ENCODE measurements at regions not wholly inside any gene's neighbourhood (a gene's known extent, or its start where the extent isn't known, plus 50 kb on each side); places are given as distances from the start of the nearest gene placed in this dataset.

DNA sequence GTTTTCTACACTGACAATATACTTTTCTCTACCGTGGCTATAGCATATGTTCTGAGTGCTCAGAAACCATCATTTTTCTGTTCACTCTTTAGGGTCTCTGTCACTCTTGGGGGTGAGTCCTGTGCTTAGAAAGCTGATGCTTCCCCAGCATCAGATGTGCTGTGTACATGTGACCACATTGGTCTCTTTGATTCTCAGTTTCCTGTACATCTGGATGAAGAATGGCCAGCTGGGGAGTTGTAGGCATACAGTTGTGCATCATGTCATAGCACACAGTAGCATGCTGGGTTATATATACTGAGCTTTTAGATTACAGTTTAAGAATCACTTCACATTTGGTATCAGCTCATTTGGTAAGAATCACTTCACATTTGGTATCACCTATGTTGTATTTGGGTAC, 238.6 kb upstream of the PREP start:
- TF ChIP-seq, protein P1, sequence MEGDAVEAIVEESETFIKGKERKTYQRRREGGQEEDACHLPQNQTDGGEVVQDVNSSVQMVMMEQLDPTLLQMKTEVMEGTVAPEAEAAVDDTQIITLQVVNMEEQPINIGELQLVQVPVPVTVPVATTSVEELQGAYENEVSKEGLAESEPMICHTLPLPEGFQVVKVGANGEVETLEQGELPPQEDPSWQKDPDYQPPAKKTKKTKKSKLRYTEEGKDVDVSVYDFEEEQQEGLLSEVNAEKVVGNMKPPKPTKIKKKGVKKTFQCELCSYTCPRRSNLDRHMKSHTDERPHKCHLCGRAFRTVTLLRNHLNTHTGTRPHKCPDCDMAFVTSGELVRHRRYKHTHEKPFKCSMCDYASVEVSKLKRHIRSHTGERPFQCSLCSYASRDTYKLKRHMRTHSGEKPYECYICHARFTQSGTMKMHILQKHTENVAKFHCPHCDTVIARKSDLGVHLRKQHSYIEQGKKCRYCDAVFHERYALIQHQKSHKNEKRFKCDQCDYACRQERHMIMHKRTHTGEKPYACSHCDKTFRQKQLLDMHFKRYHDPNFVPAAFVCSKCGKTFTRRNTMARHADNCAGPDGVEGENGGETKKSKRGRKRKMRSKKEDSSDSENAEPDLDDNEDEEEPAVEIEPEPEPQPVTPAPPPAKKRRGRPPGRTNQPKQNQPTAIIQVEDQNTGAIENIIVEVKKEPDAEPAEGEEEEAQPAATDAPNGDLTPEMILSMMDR (IDR thresholded peaks at IDR 0.05; ENCODE audit: borderline replicate concordance, control extremely low read depth, extremely low read depth, insufficient read depth, missing control alignments), result no peak
- in situ Hi-C loops (cut with MboI; ENCODE audit: low sequenced_read_pairs, unreplicated experiment), result loop anchor here (10.0 kb wide), 2 partner anchors 147 to 453 kb away; no protein-coding TSS in a partner anchor
- DNase-seq (ENCODE audit: low spot score), result no peak

DNA sequence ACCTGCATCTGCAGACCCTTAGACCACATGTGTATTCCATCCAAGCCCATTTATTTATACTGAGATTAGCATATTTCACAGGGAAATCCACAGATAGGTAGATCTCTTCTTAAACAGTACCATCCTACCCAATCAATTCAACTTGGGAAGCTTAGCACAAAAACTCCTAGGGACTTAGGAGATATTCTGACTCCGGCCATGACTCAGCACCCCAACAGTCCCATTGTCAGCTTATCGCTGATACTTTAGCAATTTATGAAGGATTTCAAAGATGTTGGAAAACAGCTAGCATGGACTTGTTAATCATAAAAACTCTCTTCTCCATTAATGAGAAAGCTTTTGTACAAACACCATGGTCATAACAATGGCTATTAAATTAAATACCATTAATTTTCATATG, 236.2 kb upstream of the PREP start:
- in situ Hi-C loops (cut with MboI; ENCODE audit: low sequenced_read_pairs, unreplicated experiment), result no loop called here
- DNase-seq (ENCODE audit: low spot score), result no peak
- TF ChIP-seq, protein P1 (IDR thresholded peaks at IDR 0.05; ENCODE audit: borderline replicate concordance, control extremely low read depth, extremely low read depth, insufficient read depth, missing control alignments), result no peak

DNA sequence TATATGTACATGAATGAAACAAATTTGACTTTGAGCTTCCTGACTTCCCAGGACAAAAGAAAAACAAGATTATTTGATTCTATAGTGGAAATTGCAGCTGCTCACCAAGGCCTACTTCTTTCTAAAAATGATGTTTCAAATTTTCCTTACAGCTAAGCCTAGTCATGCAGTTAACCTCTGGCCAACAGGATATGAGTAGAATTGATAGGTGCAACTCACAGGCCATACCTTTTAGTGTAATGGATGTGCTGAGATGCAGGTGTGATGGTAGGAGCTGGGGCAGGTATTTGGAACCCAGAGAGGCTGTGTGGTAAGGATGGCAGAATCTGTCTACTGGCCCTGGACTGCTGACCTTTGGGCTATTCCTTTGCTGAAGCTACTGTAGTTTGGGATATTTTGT, 230.9 kb upstream of the PREP start:
- no peak for DNase-seq (ENCODE audit: low spot score)
- TF ChIP-seq, protein P1 (IDR thresholded peaks at IDR 0.05; ENCODE audit: borderline replicate concordance, control extremely low read depth, extremely low read depth, insufficient read depth, missing control alignments), result no peak
- in situ Hi-C loops (cut with MboI; ENCODE audit: low sequenced_read_pairs, unreplicated experiment), result no loop called here

DNA sequence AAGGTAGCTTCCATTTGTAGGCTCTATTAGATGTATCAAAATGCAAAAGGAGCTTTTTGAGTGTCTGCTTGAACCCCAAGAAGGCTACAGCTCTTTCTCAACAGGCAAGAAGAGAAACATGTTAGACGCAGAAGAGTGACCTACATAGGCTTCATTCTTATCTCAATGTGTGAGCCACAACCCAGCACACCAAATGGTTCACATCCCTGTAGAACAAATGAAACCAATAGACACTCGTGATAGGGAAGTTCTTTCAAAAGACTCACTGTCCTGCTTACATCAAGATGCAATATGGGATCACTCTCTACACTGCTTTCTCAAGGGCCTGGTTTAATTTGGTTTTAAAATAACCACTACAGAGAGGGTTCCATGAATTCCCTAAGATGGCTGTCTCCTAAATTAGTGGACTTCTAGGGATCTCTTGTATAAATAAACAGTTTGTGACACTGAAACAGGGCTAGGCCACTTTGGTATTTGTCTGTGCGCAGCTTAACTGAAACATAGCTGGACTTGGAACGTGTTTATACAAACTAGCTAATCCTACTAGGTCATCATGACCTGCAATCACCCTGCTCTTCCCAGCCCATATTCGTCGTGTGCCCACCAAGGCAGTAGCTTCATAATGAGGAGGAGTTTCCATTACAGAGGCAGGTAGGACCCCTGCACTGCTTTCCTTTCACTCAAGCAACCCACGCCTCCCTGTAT, 225.4 kb upstream of the PREP start:
- in situ Hi-C loops (cut with MboI; ENCODE audit: low sequenced_read_pairs, unreplicated experiment), result no loop called here
- TF ChIP-seq, protein P1 (IDR thresholded peaks at IDR 0.05; ENCODE audit: borderline replicate concordance, control extremely low read depth, extremely low read depth, insufficient read depth, missing control alignments), result no peak
- no peak for DNase-seq (ENCODE audit: low spot score)

DNA sequence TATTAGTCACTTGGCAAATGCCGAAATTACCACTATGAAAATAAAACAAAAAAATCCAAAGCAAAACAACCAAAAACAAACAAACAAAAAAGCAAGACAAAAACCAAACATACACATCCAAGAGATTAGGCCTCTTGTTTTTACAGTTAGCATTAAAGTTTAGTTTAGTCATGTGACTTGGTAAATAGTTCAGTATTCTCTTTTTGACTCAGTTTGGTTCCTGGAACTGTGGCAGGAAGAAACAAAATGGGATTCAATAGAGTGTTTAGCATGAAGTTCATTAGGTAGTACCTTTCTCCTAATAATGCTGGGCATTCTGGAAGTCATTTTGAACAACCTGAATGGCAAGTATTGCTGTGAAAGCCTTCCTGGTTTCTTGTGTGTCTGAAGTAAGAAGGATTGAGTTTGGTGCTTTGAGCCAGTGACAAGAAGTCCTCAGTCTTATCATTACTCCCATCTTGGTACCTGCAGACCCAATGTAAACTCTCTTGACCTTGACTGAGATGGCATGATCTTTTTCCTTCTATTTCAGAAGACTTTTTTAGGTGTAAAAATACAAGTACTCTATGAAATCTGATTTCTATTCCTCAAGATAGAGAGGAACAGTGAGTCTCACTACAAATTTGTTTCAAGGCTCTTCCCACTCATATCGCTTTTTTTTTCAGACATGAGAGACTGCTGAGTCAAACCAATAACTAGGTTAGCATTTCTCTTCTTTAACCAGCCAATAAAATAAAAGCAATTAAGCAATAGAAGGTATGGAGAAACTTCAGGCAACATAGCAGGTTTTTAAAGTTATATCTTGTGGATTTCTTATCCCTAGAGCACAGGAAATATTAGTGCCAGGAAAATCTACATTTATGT, 223.6 kb upstream of the PREP start:
- in situ Hi-C loops (cut with MboI; ENCODE audit: low sequenced_read_pairs, unreplicated experiment), result no loop called here
- TF ChIP-seq, protein P1 (IDR thresholded peaks at IDR 0.05; ENCODE audit: borderline replicate concordance, control extremely low read depth, extremely low read depth, insufficient read depth, missing control alignments), result no peak
- DNase-seq (ENCODE audit: low spot score), result no peak

DNA sequence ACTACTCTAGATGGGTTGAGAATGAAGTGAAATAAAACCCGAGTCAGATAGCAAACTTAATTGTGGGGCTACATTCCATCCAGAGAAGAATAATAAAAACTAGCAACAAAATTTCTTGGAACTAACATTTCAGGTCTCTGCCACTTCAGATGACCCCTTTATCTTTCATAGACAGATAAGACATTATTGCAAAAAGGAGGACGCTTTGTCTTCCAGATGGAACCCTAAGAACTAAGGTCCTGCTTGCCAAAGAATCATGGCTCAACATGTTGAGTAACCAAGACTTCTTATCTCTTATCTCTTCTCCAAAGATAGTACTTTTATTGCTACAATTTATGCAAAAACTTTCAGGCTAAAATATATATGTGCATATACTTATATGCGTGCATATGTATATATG, 221.1 kb upstream of the PREP start:
- in situ Hi-C loops (cut with MboI; ENCODE audit: low sequenced_read_pairs, unreplicated experiment), result no loop called here
- TF ChIP-seq, protein P1 (IDR thresholded peaks at IDR 0.05; ENCODE audit: borderline replicate concordance, control extremely low read depth, extremely low read depth, insufficient read depth, missing control alignments), result no peak
- no peak for DNase-seq (ENCODE audit: low spot score)
